ENCODE measurements at regions not wholly inside any gene's neighbourhood (a gene's known extent, or its start where the extent isn't known, plus 50 kb on each side); places are given as distances from the start of the nearest gene placed in this dataset.

DNA sequence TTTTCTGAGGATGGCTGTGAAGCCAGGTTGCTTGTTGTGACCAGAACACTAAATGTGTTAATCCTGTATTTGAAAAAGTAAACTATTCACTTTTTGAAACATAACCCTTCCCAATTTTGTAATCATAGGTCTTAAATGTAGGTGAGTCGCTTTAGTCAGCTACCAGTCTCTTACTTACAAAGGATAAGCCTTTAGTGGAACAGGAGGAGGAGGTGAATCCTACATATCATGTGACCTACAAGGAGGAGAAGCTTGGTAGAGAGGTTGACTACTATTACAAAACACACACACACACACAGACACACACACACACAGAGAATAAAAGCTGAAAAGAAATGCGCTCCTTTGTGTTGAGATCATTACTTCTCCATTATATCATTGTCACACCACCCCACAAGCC, 59.9 kb upstream of the SPAG16 start (continued):
- TF ChIP-seq, protein P1, sequence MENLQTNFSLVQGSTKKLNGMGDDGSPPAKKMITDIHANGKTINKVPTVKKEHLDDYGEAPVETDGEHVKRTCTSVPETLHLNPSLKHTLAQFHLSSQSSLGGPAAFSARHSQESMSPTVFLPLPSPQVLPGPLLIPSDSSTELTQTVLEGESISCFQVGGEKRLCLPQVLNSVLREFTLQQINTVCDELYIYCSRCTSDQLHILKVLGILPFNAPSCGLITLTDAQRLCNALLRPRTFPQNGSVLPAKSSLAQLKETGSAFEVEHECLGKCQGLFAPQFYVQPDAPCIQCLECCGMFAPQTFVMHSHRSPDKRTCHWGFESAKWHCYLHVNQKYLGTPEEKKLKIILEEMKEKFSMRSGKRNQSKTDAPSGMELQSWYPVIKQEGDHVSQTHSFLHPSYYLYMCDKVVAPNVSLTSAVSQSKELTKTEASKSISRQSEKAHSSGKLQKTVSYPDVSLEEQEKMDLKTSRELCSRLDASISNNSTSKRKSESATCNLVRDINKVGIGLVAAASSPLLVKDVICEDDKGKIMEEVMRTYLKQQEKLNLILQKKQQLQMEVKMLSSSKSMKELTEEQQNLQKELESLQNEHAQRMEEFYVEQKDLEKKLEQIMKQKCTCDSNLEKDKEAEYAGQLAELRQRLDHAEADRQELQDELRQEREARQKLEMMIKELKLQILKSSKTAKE (IDR thresholded peaks at IDR 0.05; ENCODE audit: low read depth, poor library complexity, severe bottlenecking), result no peak
- no peak for TF ChIP-seq MYB (IDR thresholded peaks at IDR 0.05; ENCODE audit: borderline replicate concordance, low read depth, low read length)
- TF ChIP-seq, protein P2, sequence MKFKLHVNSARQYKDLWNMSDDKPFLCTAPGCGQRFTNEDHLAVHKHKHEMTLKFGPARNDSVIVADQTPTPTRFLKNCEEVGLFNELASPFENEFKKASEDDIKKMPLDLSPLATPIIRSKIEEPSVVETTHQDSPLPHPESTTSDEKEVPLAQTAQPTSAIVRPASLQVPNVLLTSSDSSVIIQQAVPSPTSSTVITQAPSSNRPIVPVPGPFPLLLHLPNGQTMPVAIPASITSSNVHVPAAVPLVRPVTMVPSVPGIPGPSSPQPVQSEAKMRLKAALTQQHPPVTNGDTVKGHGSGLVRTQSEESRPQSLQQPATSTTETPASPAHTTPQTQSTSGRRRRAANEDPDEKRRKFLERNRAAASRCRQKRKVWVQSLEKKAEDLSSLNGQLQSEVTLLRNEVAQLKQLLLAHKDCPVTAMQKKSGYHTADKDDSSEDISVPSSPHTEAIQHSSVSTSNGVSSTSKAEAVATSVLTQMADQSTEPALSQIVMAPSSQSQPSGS (IDR thresholded peaks at IDR 0.05; ENCODE audit: low read length), result no peak
- no peak for TF ChIP-seq SP1 (IDR thresholded peaks at IDR 0.05; ENCODE audit: low read depth, low read length)
- TF ChIP-seq, protein P3, sequence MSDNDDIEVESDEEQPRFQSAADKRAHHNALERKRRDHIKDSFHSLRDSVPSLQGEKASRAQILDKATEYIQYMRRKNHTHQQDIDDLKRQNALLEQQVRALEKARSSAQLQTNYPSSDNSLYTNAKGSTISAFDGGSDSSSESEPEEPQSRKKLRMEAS (IDR thresholded peaks at IDR 0.05; ENCODE audit: low read depth, low read length), result no peak
- TF ChIP-seq, protein P4, sequence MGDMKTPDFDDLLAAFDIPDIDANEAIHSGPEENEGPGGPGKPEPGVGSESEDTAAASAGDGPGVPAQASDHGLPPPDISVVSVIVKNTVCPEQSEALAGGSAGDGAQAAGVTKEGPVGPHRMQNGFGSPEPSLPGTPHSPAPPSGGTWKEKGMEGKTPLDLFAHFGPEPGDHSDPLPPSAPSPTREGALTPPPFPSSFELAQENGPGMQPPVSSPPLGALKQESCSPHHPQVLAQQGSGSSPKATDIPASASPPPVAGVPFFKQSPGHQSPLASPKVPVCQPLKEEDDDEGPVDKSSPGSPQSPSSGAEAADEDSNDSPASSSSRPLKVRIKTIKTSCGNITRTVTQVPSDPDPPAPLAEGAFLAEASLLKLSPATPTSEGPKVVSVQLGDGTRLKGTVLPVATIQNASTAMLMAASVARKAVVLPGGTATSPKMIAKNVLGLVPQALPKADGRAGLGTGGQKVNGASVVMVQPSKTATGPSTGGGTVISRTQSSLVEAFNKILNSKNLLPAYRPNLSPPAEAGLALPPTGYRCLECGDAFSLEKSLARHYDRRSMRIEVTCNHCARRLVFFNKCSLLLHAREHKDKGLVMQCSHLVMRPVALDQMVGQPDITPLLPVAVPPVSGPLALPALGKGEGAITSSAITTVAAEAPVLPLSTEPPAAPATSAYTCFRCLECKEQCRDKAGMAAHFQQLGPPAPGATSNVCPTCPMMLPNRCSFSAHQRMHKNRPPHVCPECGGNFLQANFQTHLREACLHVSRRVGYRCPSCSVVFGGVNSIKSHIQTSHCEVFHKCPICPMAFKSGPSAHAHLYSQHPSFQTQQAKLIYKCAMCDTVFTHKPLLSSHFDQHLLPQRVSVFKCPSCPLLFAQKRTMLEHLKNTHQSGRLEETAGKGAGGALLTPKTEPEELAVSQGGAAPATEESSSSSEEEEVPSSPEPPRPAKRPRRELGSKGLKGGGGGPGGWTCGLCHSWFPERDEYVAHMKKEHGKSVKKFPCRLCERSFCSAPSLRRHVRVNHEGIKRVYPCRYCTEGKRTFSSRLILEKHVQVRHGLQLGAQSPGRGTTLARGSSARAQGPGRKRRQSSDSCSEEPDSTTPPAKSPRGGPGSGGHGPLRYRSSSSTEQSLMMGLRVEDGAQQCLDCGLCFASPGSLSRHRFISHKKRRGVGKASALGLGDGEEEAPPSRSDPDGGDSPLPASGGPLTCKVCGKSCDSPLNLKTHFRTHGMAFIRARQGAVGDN (IDR thresholded peaks at IDR 0.05), result no peak
- no peak for TF ChIP-seq SMARCA5 (IDR thresholded peaks at IDR 0.05)
- TF ChIP-seq SREBF2 (IDR thresholded peaks at IDR 0.05; ENCODE audit: low read length), result no peak

All from GM12878 (cell line).